AG08396 (cell line): ENCODE measurements at regions not wholly inside any gene's neighbourhood (a gene's known extent, or its start where the extent isn't known, plus 50 kb on each side); places are given as distances from the start of the nearest gene placed in this dataset.

ENCODE experiments used
- DNase-seq: peaks from one replicate; pipeline ENCODE4 v3.0.0; 2012; ENCODE audit warnings: low spot score, mixed read lengths

DNA sequence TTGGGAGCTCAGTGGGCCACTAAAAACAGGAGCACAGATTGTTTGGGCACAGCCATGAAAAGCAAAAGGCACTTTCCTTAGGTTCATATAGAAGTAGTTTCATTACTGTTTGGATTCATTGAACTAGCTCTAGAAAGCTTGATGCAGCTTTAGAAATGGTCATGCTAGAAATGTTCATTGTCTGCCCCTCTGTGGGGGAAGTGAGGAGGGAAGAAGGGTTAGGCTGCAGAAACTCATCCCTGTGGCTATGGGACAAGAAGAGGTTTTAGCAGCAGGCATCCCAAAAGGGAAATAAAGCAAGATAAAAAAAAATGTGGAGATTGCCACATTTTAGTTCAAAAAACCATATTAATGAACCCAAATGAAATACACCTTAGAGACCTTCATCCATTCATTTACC is 359.6 kb upstream of the PTBP2 start:
- DNase-seq = no peak

DNA sequence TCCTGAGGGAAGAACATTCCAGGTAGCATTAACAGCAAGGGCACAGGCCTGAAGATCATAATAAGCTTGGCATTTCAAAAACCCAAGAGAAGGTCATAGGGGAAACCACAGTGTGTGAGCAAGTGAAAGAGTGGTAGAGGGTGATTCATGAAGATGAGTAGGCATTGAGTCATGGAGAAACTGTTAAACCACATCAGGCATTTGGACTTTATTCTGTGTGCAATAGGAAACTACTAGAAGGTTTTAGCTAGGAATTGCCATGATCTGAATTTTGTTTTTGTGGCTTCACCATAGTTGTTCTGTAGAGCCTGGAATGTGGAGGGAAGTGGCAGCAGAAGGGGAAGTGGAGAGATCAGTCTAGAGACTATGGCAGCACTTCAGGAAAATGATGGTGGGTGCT is 359.0 kb upstream of the PTBP2 start:
- peak; percentile 68 for DNase-seq

GRCh38 chr1:96363826-96364225 is 357.8 kb upstream of the PTBP2 start:
- no peak for DNase-seq

DNA sequence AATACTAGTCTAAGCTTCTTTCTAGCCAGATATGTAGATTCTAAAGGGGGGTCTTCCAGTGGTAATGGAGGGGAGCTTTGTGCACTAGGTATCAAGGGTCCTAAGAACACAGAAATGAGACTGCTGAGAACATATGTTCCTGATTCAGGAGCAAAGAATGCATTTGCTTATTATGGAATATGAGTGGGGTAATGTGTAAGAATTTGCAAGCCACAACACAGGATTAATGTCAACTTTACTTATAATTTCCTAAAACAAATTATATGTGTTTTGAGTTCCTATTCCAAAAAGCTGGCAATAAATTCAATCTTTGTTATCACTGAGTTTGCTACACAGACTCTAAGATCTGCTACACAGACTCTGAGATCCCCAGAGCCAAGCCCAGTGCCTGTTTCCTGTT is 357.0 kb upstream of the PTBP2 start:
- DNase-seq = no peak

DNA sequence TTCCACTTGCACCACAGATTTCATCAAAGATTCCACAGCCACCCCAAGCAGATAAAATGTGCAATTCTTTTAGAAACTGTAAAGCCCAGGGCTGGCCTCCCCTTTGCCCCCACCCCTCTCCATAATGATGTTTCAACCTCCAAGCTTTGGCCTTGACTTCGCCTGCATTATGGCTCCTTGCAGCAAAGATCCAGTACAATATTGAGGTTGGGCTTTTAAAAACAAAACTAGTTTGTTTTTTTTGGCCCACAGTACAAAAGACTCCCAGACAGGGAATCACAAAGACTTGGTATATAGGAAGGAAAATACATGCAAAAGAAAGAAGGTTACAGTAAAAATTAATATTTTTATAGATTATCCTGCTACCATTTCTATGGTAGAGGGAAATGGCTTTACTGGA is 356.5 kb upstream of the PTBP2 start:
- no peak for DNase-seq

- DNase-seq = no peak
Observed at GRCh38 chr1:96365596-96366390, 355.8 kb upstream of the PTBP2 start.

DNA sequence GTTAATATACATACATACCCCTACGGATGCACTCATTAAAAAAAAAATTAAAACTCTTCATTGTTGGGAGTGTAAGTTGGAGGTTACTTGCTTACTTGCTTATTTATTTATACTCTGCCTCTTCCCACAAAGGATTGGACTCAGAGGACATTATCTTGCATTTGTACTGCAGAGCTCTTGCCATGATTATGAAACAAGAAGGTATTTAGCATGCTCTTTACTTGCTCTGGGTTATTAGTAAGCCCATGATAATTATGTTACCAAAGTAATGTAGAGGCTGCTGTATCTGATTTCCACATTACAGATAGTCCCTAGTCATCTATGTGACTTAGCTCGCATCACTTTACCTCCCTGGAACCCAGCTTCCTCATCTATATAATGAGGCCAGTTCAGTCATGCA is 355.1 kb upstream of the PTBP2 start:
- DNase-seq = no peak

- no peak for DNase-seq
Observed at GRCh38 chr1:96367791-96368190, 353.8 kb upstream of the PTBP2 start.

DNA sequence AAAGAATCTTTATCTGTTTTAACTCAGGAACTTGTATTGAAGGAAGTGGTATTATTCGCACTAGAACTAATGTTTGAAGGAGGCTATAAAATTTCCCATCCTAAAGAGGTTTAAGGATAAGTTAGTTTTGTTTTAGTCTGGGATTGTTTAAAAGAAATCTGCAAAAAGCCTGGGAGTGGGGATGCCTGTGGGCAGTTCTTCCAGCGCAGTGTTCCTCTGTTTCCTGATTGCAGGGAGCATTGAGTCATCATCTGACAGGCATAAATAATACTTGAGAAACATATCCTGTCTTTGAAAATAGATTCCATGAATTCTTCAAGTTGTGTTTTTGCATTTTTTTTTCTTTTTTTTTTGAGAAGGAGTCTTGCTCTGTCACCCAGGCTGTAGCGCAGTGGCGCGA is 350.8 kb upstream of the PTBP2 start:
- peak; percentile 48 for DNase-seq

DNA sequence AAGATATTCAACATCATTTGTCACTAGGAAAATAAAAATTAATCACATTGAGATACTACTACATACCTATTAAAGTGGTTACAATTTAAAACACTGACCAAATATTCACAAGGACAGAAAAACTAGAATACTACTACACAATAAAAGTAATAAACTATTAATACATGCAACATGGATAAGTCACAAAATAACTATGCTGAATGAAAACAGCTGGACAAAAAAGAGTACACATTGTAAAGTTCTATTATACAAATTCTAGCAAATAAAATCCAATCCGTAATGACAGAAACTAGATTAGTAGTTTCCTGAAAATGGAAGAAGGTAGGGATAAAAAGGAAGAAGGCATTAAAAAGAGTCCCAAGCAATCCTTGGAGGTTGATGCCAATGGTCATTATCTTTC is 348.7 kb upstream of the PTBP2 start:
- DNase-seq = no peak

DNA sequence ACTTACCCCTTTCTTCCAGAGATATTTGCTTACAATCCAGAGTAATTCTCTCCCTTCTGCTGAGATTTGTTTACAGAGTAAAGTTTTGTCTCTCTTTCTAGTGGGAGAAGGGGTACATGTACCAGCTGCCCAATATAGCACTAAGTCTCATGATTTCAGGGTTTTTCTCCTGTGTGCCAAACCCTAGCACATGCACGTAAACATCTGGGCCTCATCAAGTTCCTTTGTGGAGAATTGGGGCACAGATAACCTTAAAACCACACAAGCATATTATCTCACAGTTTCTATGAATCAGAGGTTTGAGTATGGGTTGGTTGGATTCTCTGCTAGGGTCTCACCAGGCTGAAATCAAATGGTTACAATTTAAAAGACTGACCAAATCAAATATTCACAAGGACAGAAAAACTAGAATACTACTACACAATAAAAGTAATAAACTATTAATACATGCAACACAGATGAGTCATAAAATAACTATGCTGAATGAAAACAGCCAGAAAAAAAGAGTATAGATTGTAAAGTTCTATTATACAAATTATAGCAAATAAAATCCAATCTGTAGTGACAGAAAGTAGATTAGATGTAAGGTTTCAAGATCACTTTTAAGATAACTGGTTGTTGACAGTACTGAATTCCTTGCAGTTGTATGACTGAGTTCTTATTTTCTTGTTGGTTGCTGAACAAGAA is 347.4 kb upstream of the PTBP2 start:
- DNase-seq = no peak

- no peak for DNase-seq
Observed at GRCh38 chr1:96376846-96377245, 344.7 kb upstream of the PTBP2 start.

DNA sequence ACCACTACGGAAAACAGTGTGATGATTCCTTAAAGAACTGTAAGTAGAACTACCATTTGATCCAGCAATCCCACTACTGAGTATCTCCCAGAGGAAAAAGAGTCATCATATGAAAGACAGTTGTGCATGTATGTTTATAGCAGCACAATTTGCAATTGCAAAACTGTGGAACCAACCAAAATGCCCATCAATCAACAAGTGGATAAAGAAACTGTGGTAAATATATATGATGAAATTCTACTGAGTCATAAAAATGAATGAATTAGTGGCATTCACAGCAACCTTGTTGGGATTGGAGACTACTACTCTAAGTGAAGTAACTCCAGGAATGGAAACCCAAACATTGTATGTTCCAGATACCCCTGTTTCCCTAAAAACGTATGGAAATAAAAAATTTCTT is 337.0 kb upstream of the PTBP2 start:
- no peak for DNase-seq

- no peak for DNase-seq
Observed at GRCh38 chr1:96387785-96388184, 333.8 kb upstream of the PTBP2 start.

DNA sequence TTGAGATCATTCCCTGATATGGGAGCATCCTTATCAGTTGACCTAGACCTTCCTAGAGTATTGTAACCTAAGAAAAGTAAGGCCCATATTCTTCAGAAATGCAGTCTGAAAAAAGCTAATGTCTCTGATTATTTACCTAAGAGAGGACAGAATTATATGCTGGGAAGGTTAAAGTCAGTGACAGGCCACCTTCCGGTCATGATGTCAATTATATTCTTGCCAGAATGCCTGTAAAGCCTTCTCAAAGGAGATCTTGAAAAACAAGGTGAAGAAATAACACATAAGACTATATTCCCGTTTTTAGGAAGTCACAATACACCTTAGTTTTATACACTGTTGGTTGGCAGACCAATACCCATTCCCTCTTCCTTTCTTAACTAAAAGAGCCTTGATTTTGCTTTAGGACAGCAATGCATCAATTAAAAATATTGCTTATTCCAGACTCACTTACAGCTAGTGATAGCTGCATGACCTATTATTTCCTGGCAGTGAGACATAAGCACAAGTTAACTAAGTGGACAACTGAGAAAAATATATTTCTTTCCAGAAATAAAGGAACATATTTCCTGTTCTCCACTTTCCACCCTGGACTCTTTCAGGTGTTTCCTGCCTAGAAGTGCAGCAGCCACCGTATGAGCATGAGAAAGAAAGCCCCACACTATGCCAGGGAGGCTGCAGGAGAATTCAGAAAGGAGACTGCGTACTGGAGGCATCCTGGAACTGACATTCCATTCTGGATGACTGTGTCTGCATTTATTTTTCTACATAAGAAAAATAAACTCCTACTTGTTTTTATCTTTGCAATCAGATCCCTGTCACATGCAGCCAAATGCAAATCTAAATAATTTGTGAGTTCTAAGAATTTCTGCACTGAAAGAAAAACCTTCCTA is 332.9 kb upstream of the PTBP2 start:
- peak; percentile 65 for DNase-seq

DNA sequence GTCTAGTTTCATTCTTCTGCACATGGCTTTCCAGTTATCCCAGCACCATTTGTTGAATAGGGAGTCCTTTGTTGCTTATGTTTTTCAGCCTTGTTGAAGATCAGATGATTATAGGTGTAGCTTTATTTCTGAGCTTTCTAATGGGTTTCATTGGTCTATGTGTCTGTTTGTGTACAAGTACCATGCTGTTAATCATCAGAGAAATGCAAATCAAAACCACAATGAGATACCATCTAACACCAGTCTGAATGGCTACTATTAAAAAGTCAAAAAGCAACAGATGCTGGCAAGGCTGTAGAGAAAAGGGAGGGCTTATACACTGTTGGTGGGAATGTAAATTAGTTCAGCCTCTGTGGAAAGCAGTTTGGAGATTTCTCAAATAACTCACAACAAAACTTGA is 321.5 kb upstream of the PTBP2 start:
- DNase-seq = no peak

DNA sequence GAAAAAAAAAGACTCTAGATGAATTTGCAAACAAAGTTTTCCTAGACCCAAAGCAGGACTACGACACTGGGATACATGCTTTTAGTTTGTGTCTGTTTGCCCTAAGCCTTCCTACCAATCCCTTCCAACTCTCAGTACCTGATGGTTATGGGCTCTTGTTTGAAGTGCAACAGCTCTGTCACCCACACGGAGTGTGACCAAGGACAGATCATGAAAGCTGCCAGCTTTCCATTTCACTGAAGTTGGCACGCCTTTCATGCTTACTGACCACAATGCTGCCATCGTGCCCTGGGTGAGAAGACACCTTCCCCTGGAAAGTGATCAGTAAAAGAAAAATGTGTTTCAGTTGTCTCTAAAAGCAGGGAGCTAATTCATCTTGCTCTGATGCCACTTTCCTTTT is 312.5 kb upstream of the PTBP2 start:
- no peak for DNase-seq

DNA sequence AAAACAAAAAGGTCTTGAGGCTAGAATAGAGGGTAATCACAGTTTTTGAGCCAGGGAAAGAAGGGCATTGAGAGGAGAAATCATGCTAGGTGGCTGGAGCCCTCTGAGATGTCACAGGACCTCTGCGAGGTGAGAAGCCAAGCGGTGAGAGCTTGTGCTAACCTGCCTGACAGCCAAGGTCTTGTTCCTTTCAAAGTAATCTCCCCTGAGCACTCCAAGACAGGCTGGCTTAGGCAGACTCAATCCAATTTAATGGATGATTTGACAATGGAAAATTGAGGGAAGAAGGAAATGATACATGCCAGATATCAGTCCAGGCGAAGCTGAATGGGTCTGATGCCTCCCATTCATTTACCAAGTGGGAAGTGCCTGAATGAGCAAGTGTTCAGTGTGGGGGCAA is 311.9 kb upstream of the PTBP2 start:
- DNase-seq = no peak

- DNase-seq = no peak
Observed at GRCh38 chr1:96411006-96411405, 310.6 kb upstream of the PTBP2 start.

- DNase-seq = no peak
Observed at GRCh38 chr1:96414598-96414997, 307.0 kb upstream of the PTBP2 start.

DNA sequence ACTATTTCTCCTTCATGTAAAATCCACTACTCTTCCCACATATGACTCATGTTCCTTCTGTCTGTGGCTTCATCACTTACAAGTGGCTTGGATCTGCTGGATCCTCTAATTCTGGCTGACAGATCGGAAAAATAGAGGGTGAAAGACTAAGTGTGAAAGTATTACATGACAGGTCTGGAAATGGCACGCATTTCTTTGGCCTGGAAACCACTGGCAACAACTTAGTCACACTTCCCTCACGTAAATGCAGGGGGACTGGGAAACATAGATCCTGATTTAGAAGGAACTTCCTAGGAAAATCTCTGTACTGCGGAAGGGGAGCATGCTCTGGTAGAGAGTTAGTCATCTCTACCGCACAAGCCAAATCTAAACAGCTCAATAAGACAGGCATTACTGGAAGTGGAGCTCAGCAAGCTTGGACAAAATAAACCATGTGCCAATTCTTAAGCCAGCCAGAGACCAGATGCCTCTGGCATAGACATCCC is 305.4 kb upstream of the PTBP2 start:
- DNase-seq = peak; percentile 70

- no peak for DNase-seq
Observed at GRCh38 chr1:96416701-96417444, 304.7 kb upstream of the PTBP2 start.
